HG02938 (cell line): ENCODE measurements at regions not wholly inside any gene's neighbourhood (a gene's known extent, or its start where the extent isn't known, plus 50 kb on each side); places are given as distances from the start of the nearest gene placed in this dataset.
"Not testable (repeated sequence)": the region's sequence is repeated elsewhere in the genome, so short reads cannot be mapped to it uniquely, and the experiment has no call there.

Experiments
- ATAC-seq: cut with Tn5 transposase; IDR thresholded peaks from one replicate; pipeline ENCODE4 v1.9.1; 2021; ENCODE audit warnings: mild to moderate bottlenecking, moderate library complexity; ENCODE audit not compliant: unreplicated experiment

DNA sequence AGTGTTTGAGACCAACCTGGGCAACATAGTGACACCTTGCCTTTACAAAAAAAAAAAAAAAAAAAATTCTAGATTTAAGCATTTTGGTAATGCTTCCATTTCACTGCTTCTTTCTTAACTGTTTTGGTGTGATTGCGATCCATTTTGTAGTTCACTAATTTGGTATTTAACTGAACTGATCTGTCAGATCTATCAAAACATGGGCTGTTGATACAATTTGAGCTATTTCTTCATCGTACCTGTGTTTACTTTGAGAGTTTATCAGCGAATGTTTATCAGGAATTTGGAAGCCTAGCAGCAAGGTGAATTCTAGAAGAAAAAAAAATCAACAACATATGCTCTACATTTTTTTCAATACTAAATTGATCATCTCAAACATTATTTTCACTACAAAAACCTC, 864.9 kb upstream of the WWC1 start:
- ATAC-seq, result no peak

GRCh38 chr5:167427641-167428040, 863.8 kb upstream of the WWC1 start:
- not testable (repeated sequence) for ATAC-seq

GRCh38 chr5:167440846-167441245, 850.6 kb upstream of the WWC1 start:
- no peak for ATAC-seq

- ATAC-seq, result no peak
Measured at GRCh38 chr5:167442922-167443321, 848.5 kb upstream of the WWC1 start.

- no peak for ATAC-seq
Measured at GRCh38 chr5:167447466-167448375, 843.7 kb upstream of the WWC1 start.

GRCh38 chr5:167448376-167448775, 843.1 kb upstream of the WWC1 start:
- no peak for ATAC-seq

- ATAC-seq, result no peak
Measured at GRCh38 chr5:167451076-167451475, 840.4 kb upstream of the WWC1 start.

DNA sequence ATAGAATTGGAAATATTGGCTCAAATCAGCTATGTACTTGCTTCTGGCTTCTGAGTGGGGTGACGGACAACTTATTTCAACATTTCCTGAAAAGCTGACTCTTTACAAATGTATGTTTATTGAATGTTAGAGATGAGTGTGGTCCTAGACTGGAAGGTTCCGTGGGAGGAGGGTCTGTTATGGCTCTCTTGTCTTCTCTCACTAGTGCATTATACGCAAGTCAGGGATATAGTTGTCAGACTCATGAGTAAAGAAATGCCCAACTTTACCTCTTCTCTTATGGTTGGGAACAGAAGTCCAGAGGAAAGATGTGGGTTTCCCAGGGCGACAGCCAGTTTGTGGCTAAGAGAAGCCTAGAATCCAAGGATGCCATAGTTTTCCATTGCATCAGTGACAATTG, 839.3 kb upstream of the WWC1 start:
- ATAC-seq, result no peak

DNA sequence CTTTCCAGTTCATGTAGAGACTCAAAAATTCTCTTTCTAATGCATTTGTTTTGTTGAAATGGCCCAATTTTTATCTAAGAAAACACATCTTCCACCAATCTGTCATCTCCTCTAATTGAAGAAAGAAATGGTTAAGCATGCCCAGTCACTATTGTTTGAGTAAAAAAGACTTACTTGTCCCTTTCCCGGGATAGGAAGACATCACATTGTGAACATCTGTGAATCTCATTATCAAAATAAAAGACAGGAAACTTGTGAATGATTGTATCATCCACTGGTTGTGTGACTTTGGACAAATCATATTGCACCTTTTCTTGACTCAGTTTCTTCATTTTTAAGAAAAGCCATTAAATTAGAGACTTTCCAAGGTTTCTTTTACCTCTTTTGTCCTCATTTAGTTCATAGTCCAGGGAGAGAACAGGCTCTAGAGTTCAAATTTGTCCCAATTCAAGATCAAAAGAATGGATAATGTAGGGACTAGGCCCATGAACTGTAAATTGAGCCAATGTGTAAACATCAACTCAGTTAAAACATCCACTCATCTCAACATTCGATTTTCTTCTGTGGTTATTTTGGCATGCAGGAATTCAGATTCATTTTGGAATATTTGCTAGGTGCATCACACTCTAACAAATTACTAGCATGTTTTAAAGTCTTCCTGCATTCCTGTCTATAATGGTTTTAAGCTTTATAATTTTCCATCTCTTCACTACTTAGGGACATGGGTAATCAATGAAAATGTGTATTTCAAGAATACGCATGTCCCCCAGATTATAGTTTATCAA, 838.0 kb upstream of the WWC1 start:
- no peak for ATAC-seq

DNA sequence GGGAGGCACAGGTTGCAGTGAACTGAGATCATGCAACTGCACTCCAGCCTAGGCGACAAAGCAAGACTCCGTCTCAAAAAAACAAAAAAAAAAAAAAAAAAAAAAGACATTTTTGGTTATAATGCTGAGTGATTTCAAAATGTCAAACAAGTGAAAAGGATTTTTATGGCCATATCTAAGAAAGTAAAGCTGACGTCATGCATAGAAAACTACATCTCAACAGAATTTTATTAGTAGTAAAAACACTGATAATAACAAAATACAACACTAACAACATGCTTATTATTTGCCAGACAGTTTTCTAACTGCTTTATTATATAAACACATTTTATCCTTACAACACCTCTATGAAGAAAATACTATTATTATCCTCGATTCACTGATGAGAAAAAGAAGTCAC, 833.0 kb upstream of the WWC1 start:
- ATAC-seq, result no peak

DNA sequence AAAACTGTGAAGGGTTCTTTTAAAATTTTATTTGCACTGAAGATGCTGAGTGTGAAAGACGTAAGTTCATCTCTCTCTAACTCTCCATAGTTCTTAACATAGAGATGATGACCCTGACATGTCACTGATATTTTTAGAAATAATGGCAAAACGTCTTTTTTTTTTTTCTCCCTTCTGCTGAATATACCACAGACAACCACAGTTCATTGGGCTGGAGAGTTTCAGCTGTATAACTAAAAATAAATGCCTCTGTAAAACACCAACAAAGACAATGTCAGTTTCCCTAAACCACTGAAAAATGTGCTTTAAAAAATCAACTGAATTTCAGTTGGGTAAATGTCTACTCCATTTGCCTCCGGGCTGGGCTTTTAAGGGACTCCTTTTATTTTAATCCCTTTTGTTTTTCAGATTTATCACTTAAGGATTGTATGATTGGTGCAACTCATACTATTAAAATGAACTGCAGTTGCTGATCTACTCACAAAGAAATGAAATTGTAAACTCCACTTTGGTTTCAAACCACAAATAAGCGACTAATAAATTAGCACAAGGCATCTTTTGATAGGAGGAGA, 830.9 kb upstream of the WWC1 start:
- ATAC-seq, result no peak

- no peak for ATAC-seq
Measured at GRCh38 chr5:167463939-167464338, 827.5 kb upstream of the WWC1 start.

DNA sequence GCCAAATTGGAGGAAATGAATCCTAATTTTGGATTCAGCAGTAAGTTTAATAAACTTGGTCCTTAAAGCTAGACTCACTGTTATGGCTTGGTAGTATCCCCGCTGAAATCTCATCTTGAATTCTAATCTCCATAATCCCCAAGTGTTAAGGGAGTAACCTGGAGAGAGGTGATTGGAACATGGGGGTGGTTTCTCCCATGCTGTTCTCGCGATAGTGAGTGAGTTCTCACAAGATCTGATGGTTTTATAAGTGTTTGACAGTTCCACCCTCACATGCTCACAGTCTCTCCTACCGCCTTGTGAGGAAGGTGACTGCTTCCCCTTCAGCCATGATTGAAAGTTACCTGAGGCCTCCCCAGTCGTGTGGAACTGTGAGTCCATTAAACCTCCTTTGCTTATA, 824.5 kb upstream of the WWC1 start:
- no peak for ATAC-seq

DNA sequence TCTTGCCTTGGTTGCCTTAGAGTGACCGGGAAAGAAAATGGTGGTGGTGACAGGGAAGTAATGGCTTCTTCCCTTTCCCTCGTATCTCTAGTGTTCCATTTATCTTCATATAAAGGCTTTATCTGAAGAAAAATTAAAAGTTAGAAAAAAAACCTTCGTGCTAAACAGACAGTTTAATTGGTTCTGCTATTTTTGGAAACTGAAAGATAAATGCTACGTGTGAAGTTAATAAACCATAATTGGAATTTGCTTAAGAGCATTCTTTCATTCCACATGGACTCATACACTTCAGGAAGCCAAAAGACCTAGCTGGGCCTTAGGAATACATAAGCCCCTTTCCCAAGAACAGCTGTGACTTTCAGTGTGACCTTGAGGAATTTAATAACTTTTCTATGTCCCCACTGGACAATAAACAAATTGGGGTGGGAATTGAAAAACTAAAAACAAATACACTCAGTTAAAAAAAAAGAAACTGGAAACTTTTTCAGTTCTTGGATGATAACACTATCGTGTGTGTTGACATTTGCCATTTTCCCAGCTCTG, 818.8 kb upstream of the WWC1 start:
- ATAC-seq, result no peak

DNA sequence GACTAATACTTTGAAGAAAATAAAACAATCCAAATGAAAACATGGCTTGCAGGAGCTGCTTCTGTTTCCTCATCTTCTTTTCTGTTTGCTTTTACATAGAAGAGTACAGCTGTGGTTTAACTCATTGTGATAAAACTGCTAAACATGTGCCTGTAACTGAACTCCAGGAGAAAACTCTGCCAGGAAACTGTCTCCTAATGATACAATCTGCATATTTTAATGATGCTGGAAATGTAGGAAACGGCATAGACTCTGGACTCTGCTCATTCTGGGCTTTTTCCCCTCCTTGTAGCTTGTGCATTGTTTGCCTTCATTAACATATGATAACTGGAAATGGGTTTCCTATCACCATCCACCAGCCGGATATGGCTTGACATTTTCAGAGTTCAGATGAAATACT, 813.3 kb upstream of the WWC1 start:
- no peak for ATAC-seq

GRCh38 chr5:167479779-167480178, 811.7 kb upstream of the WWC1 start:
- ATAC-seq, result no peak

DNA sequence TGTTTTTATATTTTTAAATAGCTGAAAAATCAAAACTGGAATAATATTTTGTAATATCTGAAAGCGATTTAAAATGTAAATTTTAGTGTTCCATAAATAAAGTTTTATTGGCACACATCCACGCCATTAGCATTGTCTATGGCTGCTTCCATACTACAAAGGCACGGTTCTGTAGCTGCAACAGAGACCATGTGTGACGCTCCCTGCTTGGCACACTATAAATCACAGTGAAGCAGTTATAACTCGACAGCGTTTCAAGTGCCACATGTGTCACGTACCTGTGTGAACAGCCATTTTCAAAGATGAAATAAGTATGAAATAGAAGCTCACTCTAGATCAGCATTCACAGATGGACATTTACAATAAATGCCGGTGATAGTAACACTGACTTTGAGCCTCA, 810.1 kb upstream of the WWC1 start:
- no peak for ATAC-seq

DNA sequence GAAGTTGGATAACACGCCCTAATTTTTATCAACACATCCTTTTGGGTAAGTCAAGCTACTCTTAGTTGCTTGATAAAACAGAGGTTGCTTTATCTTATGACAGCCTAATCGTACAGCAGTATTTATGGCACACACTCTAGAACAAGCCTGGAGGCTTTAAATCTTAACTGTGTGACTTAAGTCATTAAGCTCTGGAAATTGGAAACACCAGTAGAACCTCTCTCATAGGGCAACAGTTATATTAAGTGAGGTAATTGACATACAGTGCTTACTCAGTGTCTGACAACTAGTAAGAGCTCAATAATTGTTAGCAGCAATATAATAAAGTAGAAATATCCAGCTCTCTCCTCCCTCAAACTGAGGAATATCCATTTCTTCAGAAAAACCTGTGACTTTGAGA, 808.9 kb upstream of the WWC1 start:
- no peak for ATAC-seq

GRCh38 chr5:167485061-167485774, 806.2 kb upstream of the WWC1 start:
- ATAC-seq, result no peak

GRCh38 chr5:167488371-167488770, 803.1 kb upstream of the WWC1 start:
- no peak for ATAC-seq

- ATAC-seq, result no peak
Measured at GRCh38 chr5:167489202-167489601, 802.2 kb upstream of the WWC1 start.
